HCEC 1CT (cell line): ENCODE measurements at regions not wholly inside any gene's neighbourhood (a gene's known extent, or its start where the extent isn't known, plus 50 kb on each side); places are given as distances from the start of the nearest gene placed in this dataset.

ENCODE experiments used
- DNase-seq: peaks from one replicate; pipeline ENCODE4 v3.0.0-alpha.2; 2017

- no peak for DNase-seq
Observed at GRCh38 chr7:46175221-46175620, 254.1 kb upstream of the IGFBP3 start.

GRCh38 chr7:46174196-46174580 lies 253.1 kb upstream of the IGFBP3 start:
- no peak for DNase-seq

- DNase-seq, result no peak
Observed at GRCh38 chr7:46173476-46174195, 252.6 kb upstream of the IGFBP3 start.

GRCh38 chr7:46170792-46171191 lies 249.7 kb upstream of the IGFBP3 start:
- no peak for DNase-seq

- no peak for DNase-seq
Observed at GRCh38 chr7:46170021-46170420, 248.9 kb upstream of the IGFBP3 start.

GRCh38 chr7:46169384-46169755 lies 248.3 kb upstream of the IGFBP3 start:
- no peak for DNase-seq

- DNase-seq, result no peak
Observed at GRCh38 chr7:46168671-46169383, 247.8 kb upstream of the IGFBP3 start.

- no peak for DNase-seq
Observed at GRCh38 chr7:46168231-46168630, 247.2 kb upstream of the IGFBP3 start.

GRCh38 chr7:46165276-46165675 lies 244.2 kb upstream of the IGFBP3 start:
- peak; percentile 35 for DNase-seq

GRCh38 chr7:46164629-46165028 lies 243.6 kb upstream of the IGFBP3 start:
- no peak for DNase-seq

- no peak for DNase-seq
Observed at GRCh38 chr7:46163246-46163645, 242.2 kb upstream of the IGFBP3 start.

- DNase-seq, result no peak
Observed at GRCh38 chr7:46162609-46163008, 241.5 kb upstream of the IGFBP3 start.

GRCh38 chr7:46160861-46161260 lies 239.8 kb upstream of the IGFBP3 start:
- no peak for DNase-seq

GRCh38 chr7:46157931-46158330 lies 236.9 kb upstream of the IGFBP3 start:
- DNase-seq, result no peak

GRCh38 chr7:46157404-46157803 lies 236.3 kb upstream of the IGFBP3 start:
- no peak for DNase-seq

- no peak for DNase-seq
Observed at GRCh38 chr7:46156853-46157252, 235.8 kb upstream of the IGFBP3 start.

- DNase-seq, result no peak
Observed at GRCh38 chr7:46156086-46156485, 235.0 kb upstream of the IGFBP3 start.

- DNase-seq, result no peak
Observed at GRCh38 chr7:46155367-46155766, 234.3 kb upstream of the IGFBP3 start.

GRCh38 chr7:46153951-46154787 lies 233.1 kb upstream of the IGFBP3 start:
- DNase-seq, result no peak

- DNase-seq, result no peak
Observed at GRCh38 chr7:46153583-46153950, 232.5 kb upstream of the IGFBP3 start.

GRCh38 chr7:46152696-46153095 lies 231.6 kb upstream of the IGFBP3 start:
- no peak for DNase-seq

GRCh38 chr7:46150721-46151120 lies 229.6 kb upstream of the IGFBP3 start:
- DNase-seq, result no peak

GRCh38 chr7:46150202-46150601 lies 229.1 kb upstream of the IGFBP3 start:
- DNase-seq, result no peak

- no peak for DNase-seq
Observed at GRCh38 chr7:46147871-46148270, 226.8 kb upstream of the IGFBP3 start.
